Lower leg skin (tissue), 3 donors: ENCODE measurements at regions not wholly inside any gene's neighbourhood (a gene's known extent, or its start where the extent isn't known, plus 50 kb on each side); places are given as distances from the start of the nearest gene placed in this dataset.

Source experiments
- CTCF ChIP-seq, 3 donors: fragments of 450-650 bp; IDR thresholded peaks; one replicate each; pipeline ENCODE4 v1.5.1; 2016; ENCODE audit warnings: antibody characterized with exemption in 3 of 3, mild to moderate bottlenecking in 3 of 3, moderate library complexity in 2 of 3
- POLR2A ChIP-seq, 2 donors: fragments of 450-650 bp; IDR thresholded peaks; one replicate each; pipeline ENCODE4 v1.6.1; 2016 to 2017; ENCODE audit warnings: antibody characterized with exemption in 2 of 2, mild to moderate bottlenecking in 1 of 2, moderate library complexity in 1 of 2

- TF ChIP-seq CTCF (IDR thresholded peaks at IDR 0.05) (no peak), POLR2A (IDR thresholded peaks at IDR 0.05) (no peak)
Measured at GRCh38 chr5:13316176-13316575, 628.3 kb downstream of the DNAH5 start.
